Lung (tissue), 11 donors: ENCODE measurements at regions not wholly inside any gene's neighbourhood (a gene's known extent, or its start where the extent isn't known, plus 50 kb on each side); places are given as distances from the start of the nearest gene placed in this dataset.

Source experiments
- ATAC-seq: fragments of 200-7000 bp; cut with Tn5 transposase; one replicate; pipeline ENCODE4 v1.9.1; 2020; ENCODE audit warnings: moderate number of reproducible peaks; ENCODE audit not compliant: insufficient read depth, low FRiP score
- DNase-seq, 3 donors: peaks; one replicate each; pipeline ENCODE4 v3.0.0-alpha.2; 2013 to 2017
- H3K27ac ChIP-seq, 2 donors: one replicate each; pipeline ENCODE4 v1.5.1; 2013; ENCODE audit warnings: mild to moderate bottlenecking in 2 of 2, moderate library complexity in 2 of 2, control low read depth in 1 of 2, inconsistent platforms in 1 of 2, low read depth in 1 of 2, low read length in 1 of 2
- H3K27me3 ChIP-seq, 3 donors: one replicate each; pipeline ENCODE4 v1.5.1; 2013; ENCODE audit warnings: low read length in 2 of 3; ENCODE audit not compliant: control insufficient read depth in 3 of 3, insufficient read depth in 3 of 3
- H3K36me3 ChIP-seq, 4 donors: one replicate each; pipeline ENCODE4 v1.5.1; 2013; ENCODE audit warnings: low read length in 4 of 4, mild to moderate bottlenecking in 1 of 4, moderate library complexity in 1 of 4; ENCODE audit not compliant: control insufficient read depth in 4 of 4, insufficient read depth in 4 of 4
- H3K4me1 ChIP-seq, 5 donors: one replicate each; pipeline ENCODE4 v1.5.1; 2013; ENCODE audit warnings: low read length in 5 of 5, mild to moderate bottlenecking in 2 of 5, moderate library complexity in 1 of 5; ENCODE audit not compliant: control insufficient read depth in 5 of 5, insufficient read depth in 5 of 5
- H3K4me3 ChIP-seq: one replicate; pipeline ENCODE4 v1.5.1; 2013; ENCODE audit warnings: mild to moderate bottlenecking, control low read depth, moderate library complexity
- H3K9ac ChIP-seq, 2 donors: one replicate each; pipeline ENCODE4 v1.5.1; 2013; ENCODE audit warnings: low read length in 2 of 2, control low read depth in 1 of 2; ENCODE audit not compliant: insufficient read depth in 1 of 2
- H3K9me3 ChIP-seq, 4 donors: one replicate each; pipeline ENCODE4 v1.5.1; 2013; ENCODE audit warnings: low read length in 3 of 4, mild to moderate bottlenecking in 1 of 4, moderate library complexity in 1 of 4; ENCODE audit not compliant: control insufficient read depth in 4 of 4, insufficient read depth in 3 of 4
- WGBS, 2 donors: extraction: QIAGEN DNeasy Blood & Tissue Kit; methylation state at CpG; one replicate each; pipeline ENCODE4 v1.1.7; 2013; 5-methylcytosine and 5-hydroxymethylcytosine counted together
- TF ChIP-seq, protein P1 (sequence below): IDR thresholded peaks from 2 replicates; pipeline ENCODE4 v1.5.1; 2012; ENCODE audit warnings: mild to moderate bottlenecking; ENCODE audit errors: control extremely low read depth, extremely low read depth
- donor health status: control.
- donor health status: control.
- donor health status: Bipolar disorder and iron deficiency.
- donor health status: healthy.
- donor health status: DM: yes; HTN: yes; CAD: no.

DNA sequence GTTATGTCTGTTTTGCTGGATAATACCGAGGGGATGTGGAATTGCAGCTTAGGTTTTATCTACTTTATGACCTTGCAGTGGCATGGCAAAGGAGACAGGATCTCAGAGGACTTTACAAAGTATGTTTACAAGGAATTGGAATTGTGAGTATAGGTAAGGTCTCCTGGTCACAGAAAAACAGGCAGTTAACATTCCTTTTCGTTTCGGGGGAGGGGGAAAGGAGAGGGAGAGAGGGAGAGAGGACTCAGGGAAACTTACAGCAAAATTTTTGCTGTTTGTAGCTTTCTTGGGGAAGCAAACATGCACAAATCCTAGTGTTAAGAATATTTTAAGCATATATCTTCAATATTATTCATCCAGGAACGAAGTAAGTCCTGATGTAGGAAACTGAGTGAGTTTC lies 590.5 kb upstream of the LRFN5 start:
- H3K9ac ChIP-seq = no peak overlapping the region
- no peak overlapping the region for H3K4me3 ChIP-seq
- no peaks in the 10 kb centered on the region for H3K4me1 ChIP-seq
- WGBS, 2 donors = 29 to 42% methylated on average over 4 of the region's 4 CpGs
- no peak for DNase-seq
- no peak overlapping the region for H3K27ac ChIP-seq
- no peak for ATAC-seq
- H3K27me3 ChIP-seq = no peaks in the 10 kb centered on the region
- no peaks in the 10 kb centered on the region for H3K9me3 ChIP-seq
- no peaks in the 10 kb centered on the region for H3K36me3 ChIP-seq
- TF ChIP-seq, protein P1, sequence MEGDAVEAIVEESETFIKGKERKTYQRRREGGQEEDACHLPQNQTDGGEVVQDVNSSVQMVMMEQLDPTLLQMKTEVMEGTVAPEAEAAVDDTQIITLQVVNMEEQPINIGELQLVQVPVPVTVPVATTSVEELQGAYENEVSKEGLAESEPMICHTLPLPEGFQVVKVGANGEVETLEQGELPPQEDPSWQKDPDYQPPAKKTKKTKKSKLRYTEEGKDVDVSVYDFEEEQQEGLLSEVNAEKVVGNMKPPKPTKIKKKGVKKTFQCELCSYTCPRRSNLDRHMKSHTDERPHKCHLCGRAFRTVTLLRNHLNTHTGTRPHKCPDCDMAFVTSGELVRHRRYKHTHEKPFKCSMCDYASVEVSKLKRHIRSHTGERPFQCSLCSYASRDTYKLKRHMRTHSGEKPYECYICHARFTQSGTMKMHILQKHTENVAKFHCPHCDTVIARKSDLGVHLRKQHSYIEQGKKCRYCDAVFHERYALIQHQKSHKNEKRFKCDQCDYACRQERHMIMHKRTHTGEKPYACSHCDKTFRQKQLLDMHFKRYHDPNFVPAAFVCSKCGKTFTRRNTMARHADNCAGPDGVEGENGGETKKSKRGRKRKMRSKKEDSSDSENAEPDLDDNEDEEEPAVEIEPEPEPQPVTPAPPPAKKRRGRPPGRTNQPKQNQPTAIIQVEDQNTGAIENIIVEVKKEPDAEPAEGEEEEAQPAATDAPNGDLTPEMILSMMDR = no peak

DNA sequence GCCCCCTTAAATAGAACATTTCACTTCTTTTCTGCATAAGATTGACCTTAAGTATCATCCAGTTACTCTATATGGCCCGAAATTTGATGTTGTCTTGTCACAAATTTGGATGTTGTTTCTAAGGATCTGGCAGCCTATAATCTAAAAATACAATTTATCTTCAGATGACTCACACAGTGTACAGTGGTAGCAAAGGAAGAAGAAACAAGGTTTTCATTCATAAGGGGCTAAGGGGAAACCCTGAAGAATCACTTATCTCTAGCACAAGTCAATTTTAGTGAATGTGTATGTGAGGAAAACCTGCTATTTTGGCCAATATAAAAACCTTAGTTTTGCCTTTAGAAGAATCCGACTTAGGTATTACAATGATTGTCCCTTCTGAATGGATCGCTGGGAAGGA lies 606.3 kb upstream of the LRFN5 start:
- no peaks in the 10 kb centered on the region for H3K36me3 ChIP-seq
- DNase-seq (no peak), ATAC-seq (no peak)
- H3K27me3 ChIP-seq = no peaks in the 10 kb centered on the region
- H3K9me3 ChIP-seq = no peaks in the 10 kb centered on the region
- TF ChIP-seq, protein P1 = no peak
- H3K9ac ChIP-seq = no peak overlapping the region
- WGBS, 2 donors = 83 to 93% methylated on average over 3 of the region's 3 CpGs
- no peaks in the 10 kb centered on the region for H3K4me1 ChIP-seq
- no peak overlapping the region for H3K4me3 ChIP-seq
- no peak overlapping the region for H3K27ac ChIP-seq

DNA sequence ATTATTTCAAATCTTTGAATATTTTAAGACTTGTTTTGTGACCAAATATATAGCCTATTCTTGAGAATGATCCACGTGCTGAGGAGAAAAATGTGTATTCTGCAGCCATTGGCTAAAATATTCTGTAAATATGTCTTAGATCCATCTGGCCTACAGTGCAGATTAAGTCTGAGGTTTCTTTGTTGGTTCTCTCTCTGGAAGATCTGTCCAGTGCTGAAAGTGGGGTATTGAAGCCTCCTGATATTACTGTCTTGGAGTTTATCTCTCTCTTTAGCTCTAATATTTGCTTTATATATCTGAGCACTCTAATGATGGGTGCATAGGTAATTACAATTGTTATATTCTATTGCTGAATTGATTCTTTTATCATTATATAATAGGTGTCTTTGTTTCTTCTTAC lies 617.4 kb upstream of the LRFN5 start:
- H3K4me3 ChIP-seq = no peak overlapping the region
- H3K27me3 ChIP-seq = no peaks in the 10 kb centered on the region
- no peak overlapping the region for H3K9ac ChIP-seq
- WGBS, 2 donors = 29 to 39% methylated on average over 1 of the region's 1 CpG
- no peak for DNase-seq
- no peaks in the 10 kb centered on the region for H3K4me1 ChIP-seq
- H3K36me3 ChIP-seq = no peaks in the 10 kb centered on the region
- peaks cover 0 to 3% (median 2%) of the 10 kb centered on the region in 4 donors for H3K9me3 ChIP-seq
- TF ChIP-seq, protein P1 = no peak
- no peak for ATAC-seq
- H3K27ac ChIP-seq = no peak overlapping the region

DNA sequence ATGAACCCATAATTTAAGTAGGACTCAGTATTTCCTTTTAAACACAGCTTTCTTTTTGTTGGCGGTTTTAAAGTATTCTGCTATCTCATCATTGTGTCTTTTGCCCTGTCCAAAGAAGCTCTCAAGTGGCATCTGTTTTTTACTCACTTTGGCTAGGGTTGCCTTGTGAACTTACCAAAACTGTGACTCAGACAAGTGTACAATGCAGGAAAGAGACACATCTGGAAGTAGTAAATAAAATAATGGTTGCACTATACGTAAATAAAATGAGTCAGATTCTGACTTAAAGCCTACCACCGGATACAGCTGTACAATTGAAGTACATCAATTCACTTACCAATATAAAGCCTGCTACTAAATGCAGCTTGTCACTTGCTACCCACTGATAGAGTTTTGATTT lies 619.2 kb upstream of the LRFN5 start:
- no peaks in the 10 kb centered on the region for H3K27me3 ChIP-seq
- TF ChIP-seq, protein P1 = no peak
- DNase-seq (no peak), ATAC-seq (no peak)
- H3K4me3 ChIP-seq = no peak overlapping the region
- H3K4me1 ChIP-seq = no peaks in the 10 kb centered on the region
- WGBS, 2 donors = 82 to 86% methylated on average over 3 of the region's 3 CpGs
- no peak overlapping the region for H3K9ac ChIP-seq
- no peaks in the 10 kb centered on the region for H3K36me3 ChIP-seq
- peaks cover 0 to 3% (median 2%) of the 10 kb centered on the region in 4 donors for H3K9me3 ChIP-seq
- no peak overlapping the region for H3K27ac ChIP-seq
